GM18909 (cell line): ENCODE measurements at regions not wholly inside any gene's neighbourhood (a gene's known extent, or its start where the extent isn't known, plus 50 kb on each side); places are given as distances from the start of the nearest gene placed in this dataset.
"Not testable (repeated sequence)": the region's sequence is repeated elsewhere in the genome, so short reads cannot be mapped to it uniquely, and the experiment has no call there.

ENCODE experiments used
- ATAC-seq: cut with Tn5 transposase; IDR thresholded peaks from one replicate; pipeline ENCODE4 v1.9.1; 2021; ENCODE audit warnings: mild to moderate bottlenecking; ENCODE audit not compliant: unreplicated experiment, poor library complexity

DNA sequence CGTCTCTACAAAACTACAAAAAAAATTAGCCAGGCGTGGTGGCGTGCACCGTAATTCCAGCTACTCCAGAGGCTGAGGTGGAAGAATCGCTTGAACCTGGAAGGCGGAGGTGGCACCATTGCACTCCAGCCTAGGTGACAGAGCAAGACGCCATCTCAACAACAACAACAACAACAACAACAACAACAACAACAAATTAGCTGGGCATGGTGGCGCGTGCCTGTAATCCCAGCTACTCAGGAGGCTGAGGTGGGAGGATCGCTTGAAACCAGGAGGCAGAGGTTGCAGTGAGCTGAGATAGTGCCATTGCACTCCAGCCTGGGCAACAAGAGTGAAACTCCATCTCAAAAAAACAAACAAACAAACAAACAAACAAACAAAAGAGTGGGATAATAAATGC is 219.9 kb upstream of the SGK1 start:
- not testable (repeated sequence) for ATAC-seq

DNA sequence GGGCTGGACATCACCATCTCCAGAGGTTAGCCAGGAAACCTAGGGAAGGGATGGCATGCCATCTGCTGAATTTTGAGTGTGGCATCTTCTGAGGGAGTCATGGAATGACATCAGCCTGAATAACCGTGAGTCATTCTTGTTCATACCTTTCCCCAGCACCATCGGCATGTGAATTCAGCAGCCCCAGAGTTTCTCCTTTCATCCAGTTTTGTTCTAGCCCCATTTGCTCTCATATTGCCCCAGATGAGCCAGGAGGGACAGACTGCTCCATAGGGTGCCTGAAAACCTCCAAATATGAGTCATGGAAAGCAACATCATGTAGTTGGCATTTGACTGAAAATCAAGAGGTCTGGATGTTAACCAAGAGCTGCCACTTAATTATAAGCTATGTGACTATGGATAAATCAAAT is 219.2 kb upstream of the SGK1 start:
- ATAC-seq: no peak

DNA sequence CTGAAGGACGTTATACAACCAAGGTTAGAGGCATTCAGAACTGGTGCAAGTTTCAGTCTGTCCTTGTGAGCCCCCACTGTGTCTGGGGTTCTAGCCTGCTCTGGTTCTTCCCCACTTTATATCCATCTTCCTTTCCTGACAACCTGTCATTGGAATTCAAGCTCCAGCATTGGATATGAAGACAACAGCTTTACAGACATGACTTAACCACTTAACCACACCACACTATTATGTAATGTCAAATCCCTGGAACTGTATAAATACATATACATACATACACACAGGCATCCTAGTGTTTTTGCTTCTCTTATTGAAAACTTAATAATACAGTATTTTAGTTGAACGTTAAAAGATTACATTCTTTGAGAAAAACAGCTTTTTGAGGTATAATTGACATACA is 217.9 kb upstream of the SGK1 start:
- no peak for ATAC-seq

- ATAC-seq: no peak
These were observed 216.8 kb upstream of the SGK1 start for GRCh38 chr6:134534708-134535149.

- no peak for ATAC-seq
These were observed 216.1 kb upstream of the SGK1 start for GRCh38 chr6:134533991-134534390.

- ATAC-seq: no peak
These were observed 215.0 kb upstream of the SGK1 start for GRCh38 chr6:134532694-134533624.

GRCh38 chr6:134531611-134532010 is 213.7 kb upstream of the SGK1 start:
- no peak for ATAC-seq

DNA sequence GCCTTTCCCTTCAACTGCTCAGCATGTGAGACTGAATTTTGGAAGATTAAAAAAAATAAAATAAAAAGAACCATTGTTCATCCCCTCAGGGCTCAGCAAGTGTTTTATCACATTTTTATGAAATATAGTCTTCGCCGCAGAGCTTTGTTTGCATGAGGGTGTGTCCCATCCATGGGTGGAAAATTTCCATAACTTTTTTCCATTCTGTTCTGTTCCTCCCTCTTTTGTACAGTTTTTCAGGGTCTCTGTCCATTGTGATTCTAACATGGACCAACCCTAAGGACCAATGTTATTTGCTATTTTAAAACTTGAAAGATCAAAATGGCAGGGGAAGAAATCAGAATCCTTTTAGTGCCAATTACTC is 213.3 kb upstream of the SGK1 start:
- no peak for ATAC-seq

- no peak for ATAC-seq
These were observed 212.0 kb upstream of the SGK1 start for GRCh38 chr6:134529921-134530320.

DNA sequence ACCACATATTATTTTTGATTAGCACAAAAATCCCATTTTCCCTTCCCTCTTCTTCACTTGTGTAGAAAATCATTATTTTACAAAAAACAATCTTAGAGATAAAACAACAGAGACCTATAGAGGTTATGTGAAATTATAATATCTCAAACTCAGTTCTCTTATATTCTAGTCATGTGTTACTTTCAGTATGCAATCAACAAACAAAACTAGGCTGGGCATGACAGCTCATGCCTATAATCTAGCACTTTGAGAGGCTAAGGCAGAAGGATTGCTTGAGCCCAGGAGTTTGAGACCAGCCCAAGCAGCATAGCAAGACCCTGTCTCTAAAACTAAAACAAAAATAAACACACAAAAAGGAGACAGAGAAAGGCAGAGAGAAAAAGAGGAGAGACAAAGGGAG is 211.4 kb upstream of the SGK1 start:
- ATAC-seq: no peak

GRCh38 chr6:134527108-134527787 is 209.3 kb upstream of the SGK1 start:
- ATAC-seq: no peak

DNA sequence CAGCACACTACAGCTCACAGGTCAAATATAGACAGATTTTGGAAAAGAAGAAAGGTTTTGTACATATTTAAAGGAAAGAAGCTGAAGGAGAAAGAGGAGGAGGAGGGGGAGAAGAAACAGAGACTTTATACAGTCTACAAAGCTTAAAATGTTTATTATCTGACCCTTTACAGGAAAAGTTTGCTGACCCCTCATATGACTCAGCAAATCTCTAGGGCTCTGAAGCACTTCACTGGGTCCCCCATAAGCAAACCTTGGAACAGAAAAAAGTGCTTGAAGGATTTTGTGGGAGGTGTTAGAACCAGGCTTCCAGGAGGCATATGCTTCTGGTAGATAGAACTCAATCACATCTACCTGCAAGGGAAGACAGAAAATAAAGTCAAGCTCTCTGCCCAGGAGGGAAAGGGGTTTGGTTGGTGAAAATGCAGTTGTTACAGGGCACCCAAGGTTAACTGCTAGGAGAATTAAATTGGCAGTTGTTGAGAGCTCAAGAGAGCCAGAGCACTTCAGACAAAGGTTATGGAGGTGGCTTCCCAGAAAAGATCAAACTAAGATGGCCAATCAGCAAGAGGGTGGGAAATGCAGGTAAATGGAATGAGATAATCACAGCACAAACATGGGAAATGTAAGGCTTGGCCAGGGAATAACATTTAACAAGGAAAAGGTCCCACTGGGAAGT is 207.4 kb upstream of the SGK1 start:
- no peak for ATAC-seq

DNA sequence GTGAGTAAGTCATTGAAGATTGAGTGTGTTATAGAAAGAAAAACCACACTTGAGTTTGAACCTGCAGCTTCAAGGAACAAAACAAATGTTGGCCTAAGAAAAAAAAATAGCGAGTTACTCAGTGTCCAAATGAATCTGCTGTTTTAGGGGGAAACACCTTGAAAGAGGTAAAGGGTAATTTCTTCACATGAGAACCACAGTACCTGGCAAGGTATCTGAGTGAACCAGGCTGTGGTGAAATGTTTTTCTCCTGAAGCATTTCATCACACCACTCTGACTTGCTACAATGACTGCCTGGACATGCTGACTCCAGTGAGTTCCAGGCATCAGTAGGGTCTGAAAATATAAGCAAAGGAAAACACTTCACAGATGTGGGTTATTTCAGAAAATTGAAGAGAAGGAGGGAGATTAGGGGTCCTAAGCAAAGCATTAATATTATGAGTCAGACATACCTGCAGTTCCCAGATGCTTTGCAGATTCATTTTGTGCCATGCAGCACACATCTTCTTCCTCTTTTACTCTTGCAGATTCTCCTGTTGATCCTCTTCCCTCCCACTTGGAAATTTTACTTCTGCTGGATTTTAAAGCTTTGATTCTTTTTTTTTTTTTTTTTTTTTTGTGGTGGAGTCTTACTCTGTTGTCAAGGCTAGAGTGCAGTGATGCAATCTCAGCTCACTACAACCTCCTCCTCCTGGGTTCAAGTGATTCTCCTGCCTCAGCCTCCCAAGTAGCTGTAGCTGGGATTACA is 206.2 kb upstream of the SGK1 start:
- ATAC-seq: no peak

- ATAC-seq: no peak
These were observed 205.1 kb upstream of the SGK1 start for GRCh38 chr6:134523051-134523450.

- no peak for ATAC-seq
These were observed 203.2 kb upstream of the SGK1 start for GRCh38 chr6:134521116-134521501.

DNA sequence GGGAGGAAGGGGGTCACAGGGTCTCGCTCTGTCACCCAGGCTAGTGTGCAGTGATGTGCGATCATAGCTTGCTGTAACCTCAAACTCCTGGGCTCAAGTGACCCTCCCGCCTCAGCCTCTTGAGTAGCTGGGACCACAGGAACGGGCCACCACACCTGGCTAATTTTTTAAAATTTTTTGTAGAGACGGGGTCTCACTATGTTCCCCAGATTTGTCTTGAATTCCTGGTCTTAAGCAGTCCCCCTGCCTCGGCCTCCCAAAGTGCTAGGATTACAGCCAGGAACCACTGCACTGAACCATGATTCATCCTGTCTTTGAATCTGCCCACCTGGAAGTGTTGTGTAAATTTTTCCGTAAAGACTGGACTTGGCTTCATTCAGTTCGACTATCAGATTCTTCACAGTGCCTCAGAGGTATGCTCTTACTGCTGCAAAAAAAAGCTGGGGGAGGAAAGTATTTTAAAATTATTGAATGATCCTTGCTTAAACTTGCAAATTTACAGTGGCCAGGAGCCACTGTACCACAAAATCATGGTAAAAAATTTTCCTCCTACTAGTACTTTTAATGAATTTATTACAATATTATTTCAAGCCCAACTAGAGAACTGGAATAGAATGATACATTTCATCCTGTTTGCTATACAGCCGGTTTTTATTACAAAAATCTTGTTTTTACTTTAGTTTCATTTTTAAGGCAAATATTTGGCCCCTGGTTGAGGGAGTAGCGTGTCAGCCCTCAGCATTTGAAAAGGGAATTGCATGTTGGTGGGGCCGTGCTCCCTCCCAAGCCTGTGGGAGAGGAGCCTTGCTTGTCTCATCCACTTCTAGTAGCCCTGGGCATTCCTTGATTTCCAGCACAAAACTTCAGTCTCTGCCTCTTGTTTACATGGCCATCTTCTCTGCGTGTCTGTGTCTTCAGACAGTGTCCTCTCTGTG is 202.5 kb upstream of the SGK1 start:
- no peak for ATAC-seq

GRCh38 chr6:134519465-134519864 is 201.6 kb upstream of the SGK1 start:
- peak; percentile 62 for ATAC-seq

DNA sequence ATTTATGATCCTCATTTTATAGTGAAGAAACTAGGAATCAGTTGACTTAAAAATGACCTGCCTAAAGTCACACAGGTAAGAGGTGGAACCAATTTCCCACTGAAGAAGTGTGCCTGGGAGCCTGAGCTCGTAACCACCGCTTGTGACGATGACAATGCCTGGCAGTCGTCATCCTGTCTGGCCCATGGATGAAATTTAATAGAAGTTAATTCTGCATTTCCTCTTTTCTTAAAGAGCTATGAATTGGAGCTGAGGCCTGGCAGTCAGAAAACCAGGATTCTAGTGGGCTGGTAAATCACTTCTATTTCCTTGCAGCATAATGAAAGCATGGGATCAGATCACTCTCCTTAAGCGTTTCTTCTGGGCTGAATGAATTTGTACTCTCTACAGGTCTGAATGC is 200.0 kb upstream of the SGK1 start:
- ATAC-seq: no peak

- no peak for ATAC-seq
These were observed 199.3 kb upstream of the SGK1 start for GRCh38 chr6:134517145-134517658.
